ENCODE measurements at regions not wholly inside any gene's neighbourhood (a gene's known extent, or its start where the extent isn't known, plus 50 kb on each side); places are given as distances from the start of the nearest gene placed in this dataset.

DNA sequence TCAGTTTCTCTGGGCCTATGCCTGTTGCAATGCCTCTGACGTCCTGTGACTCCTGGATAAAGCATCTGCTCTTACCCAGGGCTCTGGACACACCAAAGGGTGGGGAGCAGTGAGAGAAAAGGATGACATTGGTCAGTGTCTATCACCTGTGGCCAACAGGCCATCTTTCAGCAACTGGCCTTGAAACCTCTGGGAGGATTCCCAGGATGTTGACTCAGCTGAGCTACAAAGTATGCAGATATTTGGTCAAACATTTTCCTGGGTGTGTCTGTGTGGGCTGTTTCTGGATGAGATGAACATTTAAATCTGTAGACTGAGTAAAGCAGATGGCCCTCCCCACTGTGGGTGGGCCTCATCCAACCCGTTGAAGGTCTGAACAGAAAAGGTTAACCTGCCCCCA is 149.9 kb downstream of the SPATA19 start:
- no peak for DNase-seq (ENCODE audit: low spot score)

DNA sequence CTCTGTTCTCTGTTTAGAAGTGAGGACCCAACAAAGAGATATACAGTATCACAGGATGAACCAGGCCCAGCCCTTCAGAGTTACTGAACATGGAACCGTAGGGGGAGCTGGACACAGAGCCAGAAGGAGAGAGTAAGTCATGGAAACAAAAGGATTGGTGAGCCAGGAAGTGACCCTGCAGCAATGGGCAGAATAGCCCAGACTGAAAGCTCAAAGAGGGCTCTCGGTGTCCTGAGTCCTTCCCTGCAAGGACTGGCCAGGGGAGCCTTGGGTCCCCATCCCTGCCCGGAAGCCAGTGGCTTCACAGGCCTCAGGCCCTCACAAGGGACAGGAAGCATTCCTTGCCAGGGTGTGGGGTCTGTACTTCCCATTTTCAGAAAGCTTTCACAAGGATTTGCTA is 150.6 kb downstream of the SPATA19 start:
- no peak for DNase-seq (ENCODE audit: low spot score)

DNA sequence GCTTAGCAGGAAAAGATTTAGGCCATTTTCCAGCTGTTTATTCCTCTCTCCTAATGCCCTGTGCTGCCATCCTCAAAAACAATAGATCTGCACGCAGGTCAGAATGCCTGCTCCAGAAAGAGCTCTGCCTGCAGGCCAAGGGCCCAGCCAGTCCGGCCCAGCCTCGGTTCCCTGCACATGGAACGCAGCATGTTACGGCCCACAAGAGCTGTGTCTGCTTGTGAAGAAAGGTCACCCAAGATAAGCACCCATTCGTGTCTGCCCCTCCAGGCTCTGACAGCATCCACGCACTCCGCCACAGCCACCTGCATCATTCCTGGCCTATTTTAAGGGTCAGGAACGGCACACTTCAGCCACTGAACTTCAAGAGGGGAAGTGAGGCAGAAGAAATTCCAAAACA is 152.2 kb downstream of the SPATA19 start:
- no peak for DNase-seq (ENCODE audit: low spot score)

DNA sequence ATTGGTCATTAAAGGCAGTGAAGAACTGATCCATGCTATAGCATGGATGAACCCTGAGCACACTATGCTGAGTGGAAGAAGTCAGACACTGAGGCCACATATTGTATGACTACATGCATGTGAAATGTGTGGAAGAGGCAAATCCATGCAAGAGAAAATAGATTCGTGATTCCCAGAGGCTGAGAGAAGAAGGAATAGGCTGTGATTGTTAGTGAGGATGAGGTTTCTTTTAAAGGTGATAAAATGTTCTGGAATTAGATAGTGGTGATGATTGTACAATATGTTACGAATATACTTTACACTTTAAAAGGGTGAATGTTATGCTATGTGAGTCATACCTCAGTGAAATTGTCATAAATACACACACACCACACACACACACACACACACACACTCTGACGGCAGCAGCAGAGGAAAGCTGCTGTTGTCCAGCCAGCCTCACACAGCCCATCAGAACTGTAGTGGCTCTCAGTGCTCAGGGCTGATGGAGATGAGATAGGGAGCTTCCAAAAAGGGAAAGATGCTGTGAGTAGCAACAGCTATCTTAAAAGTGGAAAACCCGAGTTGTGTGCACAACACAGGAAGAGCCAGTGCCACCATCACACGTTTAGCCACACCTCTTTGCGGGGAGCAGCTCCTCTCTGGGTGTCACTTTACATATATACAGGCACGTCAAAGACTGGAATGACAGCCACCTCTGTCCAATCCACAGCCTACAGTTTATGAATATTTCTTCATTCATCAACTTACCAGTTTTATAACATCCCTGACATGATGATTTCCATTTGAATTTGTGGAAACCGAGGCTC is 153.0 kb downstream of the SPATA19 start:
- DNase-seq (ENCODE audit: low spot score): no peak

DNA sequence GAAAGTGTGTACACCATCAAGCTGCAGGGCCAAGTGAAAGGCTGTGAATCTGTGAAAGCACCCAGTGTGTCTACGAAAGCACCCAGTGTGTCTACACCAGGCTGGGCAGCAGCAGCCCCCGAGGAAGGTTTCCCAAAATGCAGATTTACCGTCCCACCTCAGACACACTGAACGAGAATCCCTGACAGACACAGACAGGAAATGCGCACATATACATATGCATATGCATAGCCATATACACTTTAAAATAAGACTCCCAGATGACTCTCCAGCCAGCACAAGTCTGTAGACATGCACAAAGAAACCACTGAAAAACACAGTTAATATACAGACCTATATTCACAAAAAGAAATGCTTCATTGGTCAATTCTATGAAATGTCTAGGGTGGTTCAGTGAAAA is 155.5 kb upstream of the OPCML start:
- DNase-seq (ENCODE audit: low spot score): no peak

DNA sequence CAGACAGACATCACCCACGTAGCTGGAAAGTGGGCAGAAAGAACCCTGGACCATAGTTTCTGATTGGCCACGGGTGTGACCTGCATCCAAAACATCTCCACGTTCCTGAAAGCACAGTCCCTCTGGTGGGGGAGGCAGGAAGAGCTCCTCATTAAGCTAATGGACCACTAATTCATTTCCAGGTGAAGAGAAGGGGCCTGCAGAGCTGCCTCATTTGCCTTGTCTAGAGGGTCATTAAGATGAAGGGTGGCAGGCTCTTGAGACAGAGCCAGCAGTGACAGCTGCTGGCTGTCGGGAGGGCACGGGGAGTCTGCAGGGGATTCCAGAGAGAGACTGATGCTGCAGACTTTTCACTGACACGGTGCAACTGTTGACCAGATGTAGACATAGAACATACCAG is 149.6 kb upstream of the OPCML start:
- DNase-seq (ENCODE audit: low spot score): no peak

DNA sequence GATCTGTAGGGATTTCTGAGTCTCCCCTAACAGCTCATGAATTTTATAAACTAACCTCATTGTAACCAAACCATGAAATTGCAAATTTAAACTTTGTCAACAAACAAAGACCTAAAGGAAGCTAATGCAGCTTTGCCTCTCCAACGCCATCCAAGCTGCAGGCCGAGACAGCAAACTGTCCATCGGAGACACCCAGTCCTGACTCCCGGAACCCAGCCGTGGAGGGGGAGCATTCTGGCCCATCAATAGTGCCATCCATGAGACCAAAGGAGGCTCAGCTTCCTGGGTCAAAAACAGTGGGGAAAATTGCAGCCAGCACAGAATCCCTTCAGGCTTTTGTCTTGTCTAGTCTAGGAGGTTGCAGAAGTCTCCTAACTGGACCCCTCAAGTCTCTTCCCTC is 147.6 kb upstream of the OPCML start:
- no peak for DNase-seq (ENCODE audit: low spot score)

DNA sequence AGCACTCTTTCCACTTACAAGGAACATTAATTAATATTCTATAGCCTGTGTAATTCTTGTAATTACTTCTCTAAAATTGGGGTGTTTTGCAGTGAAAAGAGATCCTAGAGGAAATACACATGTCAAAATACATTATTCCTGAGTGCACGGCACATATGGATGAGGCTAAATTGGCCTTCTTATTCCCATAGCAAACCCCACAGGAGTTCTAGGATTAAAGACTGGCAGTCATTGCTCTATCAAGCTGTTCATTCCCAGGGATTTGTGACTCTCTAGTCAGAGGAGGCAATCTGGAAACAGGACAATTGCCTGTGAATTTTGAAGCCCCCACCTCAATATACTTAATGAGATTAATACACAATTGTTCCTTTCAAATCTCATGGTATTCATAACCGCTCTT is 145.9 kb upstream of the OPCML start:
- no peak for DNase-seq (ENCODE audit: low spot score)

DNA sequence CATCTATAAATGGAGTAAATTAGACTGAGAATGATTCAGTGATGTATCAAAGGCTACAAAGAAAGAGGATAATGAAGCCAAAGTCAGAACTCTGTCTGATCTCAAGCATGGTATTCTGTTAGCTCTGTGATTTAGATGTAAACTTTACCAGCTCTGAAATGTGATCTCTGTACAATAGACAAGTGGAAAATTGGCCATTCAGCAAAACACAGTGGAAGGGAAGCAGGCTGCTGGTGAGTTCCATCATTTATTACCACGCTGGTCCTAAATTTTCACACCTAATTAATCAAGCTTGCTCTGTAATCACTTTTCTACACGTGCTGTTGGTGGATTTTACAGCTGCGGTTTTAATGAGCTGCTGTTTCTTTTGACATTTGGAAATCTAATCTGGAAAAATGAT is 145.1 kb upstream of the OPCML start:
- DNase-seq (ENCODE audit: low spot score): no peak

DNA sequence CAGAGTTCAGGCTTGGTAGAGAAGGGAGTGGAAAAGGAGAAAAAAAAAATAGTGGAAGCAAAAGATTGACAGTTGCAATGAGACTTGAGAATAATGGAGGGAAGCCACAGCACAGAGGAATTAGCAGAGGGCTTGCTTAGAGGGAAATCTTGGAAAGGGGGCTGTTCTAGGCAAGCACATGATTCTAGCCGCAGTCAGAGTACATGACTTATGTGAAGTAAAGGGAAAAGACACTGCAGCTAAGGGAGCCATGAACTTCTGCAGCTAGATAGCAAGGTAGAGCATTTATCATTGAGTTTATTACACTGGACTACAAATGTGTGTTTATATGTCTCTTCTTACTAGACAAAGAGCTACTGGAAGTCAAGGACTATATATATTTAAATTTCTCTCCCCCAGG is 144.0 kb upstream of the OPCML start:
- DNase-seq (ENCODE audit: low spot score): no peak

DNA sequence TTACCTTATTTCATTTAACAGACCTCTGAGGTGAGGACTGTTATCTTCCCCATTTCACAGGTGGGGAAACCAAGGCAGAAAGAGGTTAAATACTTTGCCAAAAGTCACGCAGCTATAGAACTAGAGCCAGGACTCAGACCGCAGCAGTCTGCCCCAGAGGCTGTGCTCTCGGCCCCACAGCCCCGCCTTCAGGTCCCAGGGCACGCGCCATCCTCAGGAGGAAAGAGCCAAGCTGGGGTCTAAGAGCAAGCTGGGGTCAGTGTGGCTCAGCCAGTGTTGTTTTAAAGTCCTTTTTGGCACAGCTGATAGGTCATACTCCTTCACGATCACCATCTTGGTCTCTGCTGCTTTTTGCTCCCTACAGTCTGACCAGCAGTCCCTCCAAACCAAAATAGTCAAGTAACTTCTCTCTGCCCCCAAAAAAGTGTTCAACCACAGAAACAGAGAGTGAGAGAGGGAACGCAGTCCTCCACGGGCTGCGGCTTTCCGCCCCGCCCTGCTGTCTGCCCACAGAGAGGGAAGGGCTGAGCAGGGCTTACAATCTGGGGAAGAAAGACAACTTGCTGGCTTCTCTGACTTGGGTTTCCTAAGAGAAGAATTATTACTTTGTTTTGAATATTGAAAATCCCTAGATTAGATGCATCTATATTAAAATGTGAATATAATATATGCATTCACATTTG is 137.2 kb upstream of the OPCML start:
- no peak for DNase-seq (ENCODE audit: low spot score)

DNA sequence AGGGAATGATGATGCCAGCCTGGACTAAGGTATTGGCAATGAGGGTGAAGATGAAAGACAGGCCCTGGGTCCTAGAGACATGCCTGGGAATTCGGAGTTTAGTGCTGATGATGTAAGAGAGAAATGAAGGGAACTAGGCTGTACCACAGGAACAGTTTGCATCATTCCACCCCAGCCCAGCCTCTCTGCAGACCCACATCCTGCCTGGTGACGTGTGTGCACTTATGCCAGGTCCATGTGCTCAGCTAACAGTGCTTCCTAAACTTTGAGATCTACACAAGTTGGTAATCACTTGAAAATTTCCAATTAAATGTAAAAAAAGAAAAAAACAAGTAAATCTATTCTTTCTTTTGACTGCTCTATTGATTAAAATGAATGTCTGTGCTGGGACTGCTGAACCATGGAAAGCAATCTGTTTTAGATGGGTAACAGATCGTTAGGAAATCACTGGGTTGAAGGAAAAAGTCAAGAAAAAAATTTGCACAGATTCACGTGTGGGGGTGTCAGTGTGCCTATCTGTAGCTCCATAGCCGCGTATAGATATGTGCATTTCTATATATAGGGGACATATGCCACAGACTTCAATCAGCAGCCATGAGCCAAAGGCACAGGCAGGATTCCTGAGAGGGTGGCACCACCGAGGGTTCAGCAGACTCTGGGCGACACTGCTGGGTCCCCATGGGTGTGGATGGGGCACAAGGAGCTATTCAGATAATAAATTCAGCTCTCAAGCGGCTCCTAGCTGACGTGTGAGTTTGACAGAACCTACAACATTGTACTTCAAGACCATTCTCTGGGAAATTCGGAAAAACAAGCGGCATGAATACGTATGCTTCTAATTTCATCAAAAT is 131.1 kb upstream of the OPCML start:
- no peak for DNase-seq (ENCODE audit: low spot score)

DNA sequence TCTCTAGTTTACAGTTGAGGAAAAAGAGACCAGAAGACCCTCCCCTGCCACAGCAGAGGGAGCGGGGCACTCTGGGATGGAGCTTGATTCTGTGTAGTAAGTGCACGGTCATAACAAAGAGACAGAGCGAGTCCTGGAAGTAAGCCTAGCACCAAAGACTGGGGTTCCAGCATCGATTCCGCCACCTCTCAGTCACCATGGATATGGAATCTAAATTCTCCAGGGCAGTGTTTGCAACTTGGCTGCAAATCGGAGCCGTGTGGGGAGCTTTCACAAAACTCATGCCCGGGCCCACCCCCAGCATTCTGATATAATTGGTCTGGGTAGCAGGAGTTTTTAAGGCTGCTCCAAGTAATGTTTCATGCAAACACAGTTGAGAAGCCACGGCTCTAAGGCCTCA is 129.5 kb upstream of the OPCML start:
- peak; percentile 66 for DNase-seq (ENCODE audit: low spot score)

DNA sequence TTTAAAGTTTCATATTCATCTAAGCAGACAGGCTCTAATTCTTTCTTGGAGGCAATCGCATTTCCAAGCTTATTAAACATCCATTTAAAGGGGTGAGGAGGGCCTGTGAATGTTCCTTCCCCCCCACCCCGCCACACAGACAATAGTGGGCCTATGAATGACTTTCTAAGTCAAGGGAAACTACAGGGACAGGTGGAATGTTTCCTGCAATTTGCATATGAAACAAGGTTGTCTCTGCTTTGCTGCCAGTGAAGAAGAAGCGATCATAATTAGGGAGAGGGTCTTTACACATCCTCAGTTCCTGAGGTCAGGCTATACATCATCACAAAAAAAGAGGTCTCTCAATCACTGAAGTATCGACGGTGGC is 127.9 kb upstream of the OPCML start:
- DNase-seq (ENCODE audit: low spot score): no peak

DNA sequence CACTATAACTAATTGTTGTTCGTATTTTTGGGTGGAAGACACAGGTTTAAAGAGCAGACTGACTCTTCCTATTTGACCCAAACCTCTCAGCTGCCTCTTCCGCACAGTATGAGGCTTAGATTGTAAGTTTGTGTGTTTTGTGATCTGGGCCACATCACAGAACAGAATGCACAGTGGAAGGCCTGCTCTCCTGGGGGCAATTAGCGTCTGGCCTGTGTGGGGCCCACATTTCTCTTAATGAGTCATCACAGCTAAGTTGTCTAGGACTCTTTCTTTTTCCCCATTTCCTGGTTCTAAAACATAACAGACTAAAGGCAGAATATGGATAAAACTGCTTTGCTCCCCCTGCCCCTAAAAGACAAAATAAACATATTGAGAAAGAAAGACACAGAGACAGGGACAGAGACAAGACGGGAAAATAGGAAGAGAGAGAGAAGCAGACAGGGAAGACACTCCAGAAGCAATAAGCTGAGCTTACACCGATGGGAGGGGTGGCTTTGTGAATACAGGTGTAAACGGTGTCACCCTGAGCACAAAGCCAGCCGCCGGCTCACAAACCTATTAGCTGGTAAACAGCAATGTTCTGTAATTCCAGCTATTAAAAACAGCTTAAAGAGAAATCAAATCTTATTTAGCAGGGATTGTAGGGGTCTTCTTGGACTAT is 127.4 kb upstream of the OPCML start:
- DNase-seq (ENCODE audit: low spot score): no peak

DNA sequence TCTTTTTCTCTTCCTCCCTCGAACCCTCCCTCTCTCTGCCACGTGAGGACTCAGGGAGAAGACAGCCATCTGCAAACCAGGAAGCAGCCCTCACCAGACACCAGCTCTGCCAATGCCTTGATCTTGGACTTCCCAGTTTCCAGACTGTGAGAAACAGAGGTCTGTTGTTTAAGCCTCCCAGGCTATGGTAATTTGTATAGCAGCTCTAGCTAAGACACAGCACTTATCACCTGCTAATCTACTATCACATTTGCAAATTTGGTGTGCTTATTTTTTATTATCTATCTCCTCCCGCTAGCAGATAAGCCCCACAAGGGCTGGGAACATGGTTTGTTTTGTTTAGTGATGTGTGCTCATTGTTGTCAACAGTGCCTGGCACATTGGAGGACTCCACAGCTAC is 124.8 kb upstream of the OPCML start:
- no peak for DNase-seq (ENCODE audit: low spot score)

DNA sequence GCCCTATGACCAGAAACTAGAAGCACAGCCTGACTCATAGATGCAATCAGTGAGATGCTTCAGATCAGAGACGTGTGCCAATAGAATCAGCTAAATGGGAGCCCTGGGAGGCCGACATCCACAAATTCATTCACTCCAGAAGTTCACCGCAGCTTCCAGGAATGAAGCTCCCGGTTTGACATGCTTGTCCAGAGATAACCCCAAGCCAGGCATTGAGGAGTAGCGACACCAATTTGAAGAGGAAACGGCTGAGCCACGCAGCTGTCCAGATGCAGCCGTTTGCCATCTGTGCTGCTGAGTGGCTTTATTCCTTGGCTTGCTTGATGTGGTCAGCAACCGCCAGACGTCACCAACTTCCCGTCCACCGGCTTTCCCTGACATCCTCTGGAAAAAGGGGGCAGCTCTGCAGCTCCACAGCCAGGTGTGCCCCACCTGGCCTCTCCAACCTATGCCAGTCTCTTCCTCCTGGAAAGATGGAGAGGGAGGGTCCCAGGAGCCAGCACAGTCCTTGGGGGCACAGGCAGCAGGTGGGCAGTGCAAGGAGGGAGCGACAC is 123.9 kb upstream of the OPCML start:
- no peak for DNase-seq (ENCODE audit: low spot score)

DNA sequence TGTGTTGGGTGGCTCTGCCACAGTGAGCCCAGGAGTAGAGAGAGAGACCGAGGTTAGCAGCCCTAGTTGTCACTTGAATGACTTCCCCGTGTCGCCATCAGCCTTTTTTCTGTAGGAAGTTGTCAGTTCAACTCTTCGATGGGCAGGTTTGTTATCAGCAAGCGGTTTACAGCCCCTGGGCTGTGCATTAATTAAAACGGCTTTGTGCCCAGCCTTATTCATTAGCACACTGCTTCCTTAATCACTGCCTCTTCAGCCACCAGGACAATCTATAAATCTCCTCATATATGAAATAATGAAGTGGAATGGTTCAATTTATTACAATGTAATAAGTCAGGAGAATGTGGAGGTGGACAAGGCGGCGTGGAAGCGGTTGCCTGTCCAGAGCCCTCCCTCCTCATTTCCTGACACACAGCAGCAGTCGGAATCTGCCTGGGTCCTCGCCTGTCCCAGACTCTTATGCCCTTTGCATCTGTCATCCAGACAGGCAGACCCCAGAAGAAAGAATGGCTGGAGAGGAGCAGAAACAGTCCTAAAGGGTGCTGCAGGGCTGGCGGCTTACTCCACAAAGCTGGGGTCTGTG is 122.4 kb upstream of the OPCML start:
- DNase-seq (ENCODE audit: low spot score): no peak

DNA sequence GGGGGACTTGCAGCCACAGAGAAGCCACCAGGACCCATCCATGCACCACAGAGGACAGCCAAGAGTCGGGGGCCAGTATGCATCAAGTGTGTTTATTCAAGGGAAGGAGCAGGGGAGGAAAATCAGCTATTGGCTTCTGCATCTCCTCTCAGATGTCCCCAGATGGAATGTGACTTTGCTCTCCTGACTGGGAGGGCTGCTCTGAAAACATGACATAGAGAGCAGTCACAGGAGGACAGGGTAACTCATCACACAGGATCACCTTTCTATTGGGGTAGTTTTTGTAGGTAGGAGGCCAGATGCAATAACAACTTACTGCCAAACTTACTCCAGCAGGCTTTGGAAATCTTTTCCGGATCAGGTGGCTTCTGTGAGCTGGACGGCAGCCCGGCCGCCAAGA is 121.0 kb upstream of the OPCML start:
- DNase-seq (ENCODE audit: low spot score): no peak

DNA sequence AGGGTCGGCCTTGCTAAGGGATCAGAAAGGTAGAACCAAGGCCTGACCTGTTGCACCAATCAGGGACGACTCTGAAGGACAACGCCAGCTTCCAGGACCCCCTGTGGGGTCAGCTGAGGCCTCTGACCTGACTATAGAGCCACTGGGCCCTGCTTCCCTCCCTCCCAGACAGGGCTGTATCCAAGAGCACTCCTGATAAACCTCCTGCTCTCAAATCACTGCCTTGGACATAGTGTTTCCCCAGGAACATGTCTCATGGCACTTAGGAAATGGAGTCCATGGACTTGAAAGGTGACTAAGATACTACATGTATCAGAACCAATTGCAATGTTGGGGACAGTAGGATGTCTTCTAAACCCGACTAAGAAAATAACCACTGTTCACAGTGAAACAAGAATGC is 117.8 kb upstream of the OPCML start:
- DNase-seq (ENCODE audit: low spot score): no peak

DNA sequence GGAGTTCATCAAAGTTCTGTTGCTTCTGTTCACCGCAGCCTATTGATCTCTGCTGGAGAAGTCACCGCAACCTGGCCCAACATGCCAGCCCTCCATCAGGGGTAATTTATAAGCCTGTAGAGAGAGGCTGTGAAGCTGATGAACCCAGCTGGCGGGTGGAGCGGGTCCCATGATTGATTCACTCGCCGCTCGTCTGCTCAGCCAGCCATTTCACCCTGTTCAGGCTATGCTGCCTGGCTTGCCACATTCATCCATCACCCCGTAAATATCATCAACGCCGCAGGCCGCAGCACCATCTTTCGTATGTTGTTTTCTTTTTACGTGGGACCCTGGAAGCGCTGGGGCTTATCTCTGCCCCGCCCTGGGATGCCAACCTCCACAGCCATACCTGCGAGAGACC is 116.7 kb upstream of the OPCML start:
- no peak for DNase-seq (ENCODE audit: low spot score)

DNA sequence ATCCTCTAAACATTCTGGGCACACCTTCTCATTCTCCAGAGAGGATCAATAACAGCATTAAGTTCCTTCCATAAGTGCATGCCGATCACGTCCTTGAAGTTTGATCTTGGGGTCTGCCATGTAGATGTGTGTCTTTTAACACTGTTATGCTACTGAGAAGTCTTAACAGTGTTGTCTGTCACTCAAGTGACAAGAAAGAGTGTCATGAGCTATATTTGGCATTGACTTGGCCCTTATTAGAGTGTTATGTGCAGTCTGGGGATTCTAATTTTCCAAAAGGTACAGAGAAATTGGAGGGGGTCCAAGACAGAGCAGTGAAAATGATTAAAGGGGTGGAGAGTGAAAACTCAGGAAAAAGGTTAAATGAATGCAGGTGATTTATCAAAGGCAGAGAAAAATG is 107.1 kb upstream of the OPCML start:
- DNase-seq (ENCODE audit: low spot score): no peak

Data from Ammon's horn (tissue), 1 donor.